ENCODE measurements at regions not wholly inside any gene's neighbourhood (a gene's known extent, or its start where the extent isn't known, plus 50 kb on each side); places are given as distances from the start of the nearest gene placed in this dataset.

- TF ChIP-seq, protein P1, sequence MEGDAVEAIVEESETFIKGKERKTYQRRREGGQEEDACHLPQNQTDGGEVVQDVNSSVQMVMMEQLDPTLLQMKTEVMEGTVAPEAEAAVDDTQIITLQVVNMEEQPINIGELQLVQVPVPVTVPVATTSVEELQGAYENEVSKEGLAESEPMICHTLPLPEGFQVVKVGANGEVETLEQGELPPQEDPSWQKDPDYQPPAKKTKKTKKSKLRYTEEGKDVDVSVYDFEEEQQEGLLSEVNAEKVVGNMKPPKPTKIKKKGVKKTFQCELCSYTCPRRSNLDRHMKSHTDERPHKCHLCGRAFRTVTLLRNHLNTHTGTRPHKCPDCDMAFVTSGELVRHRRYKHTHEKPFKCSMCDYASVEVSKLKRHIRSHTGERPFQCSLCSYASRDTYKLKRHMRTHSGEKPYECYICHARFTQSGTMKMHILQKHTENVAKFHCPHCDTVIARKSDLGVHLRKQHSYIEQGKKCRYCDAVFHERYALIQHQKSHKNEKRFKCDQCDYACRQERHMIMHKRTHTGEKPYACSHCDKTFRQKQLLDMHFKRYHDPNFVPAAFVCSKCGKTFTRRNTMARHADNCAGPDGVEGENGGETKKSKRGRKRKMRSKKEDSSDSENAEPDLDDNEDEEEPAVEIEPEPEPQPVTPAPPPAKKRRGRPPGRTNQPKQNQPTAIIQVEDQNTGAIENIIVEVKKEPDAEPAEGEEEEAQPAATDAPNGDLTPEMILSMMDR (IDR thresholded peaks at IDR 0.05; ENCODE audit: low read depth, low read length): no peak
- H3K9me3 ChIP-seq (ENCODE audit: control insufficient read depth, insufficient read depth, low read length): no peaks in the 10 kb centered on the region
- CTCF ChIA-PET: no interaction called here
- H3K4me3 ChIP-seq (ENCODE audit: low read depth, low read length): no peak overlapping the region
- POLR2A ChIA-PET: no interaction called here
- DNase-seq (ENCODE audit: low read depth, low spot score): no peak
- no peak overlapping the region for H3K27ac ChIP-seq (ENCODE audit: low read depth, low read length)
- no peaks in the 10 kb centered on the region for H3K27me3 ChIP-seq (ENCODE audit: control insufficient read depth, insufficient read depth, low read length)
Observed at GRCh38 chr14:37807722-37808121, 212.3 kb downstream of the TTC6 start.

DNA sequence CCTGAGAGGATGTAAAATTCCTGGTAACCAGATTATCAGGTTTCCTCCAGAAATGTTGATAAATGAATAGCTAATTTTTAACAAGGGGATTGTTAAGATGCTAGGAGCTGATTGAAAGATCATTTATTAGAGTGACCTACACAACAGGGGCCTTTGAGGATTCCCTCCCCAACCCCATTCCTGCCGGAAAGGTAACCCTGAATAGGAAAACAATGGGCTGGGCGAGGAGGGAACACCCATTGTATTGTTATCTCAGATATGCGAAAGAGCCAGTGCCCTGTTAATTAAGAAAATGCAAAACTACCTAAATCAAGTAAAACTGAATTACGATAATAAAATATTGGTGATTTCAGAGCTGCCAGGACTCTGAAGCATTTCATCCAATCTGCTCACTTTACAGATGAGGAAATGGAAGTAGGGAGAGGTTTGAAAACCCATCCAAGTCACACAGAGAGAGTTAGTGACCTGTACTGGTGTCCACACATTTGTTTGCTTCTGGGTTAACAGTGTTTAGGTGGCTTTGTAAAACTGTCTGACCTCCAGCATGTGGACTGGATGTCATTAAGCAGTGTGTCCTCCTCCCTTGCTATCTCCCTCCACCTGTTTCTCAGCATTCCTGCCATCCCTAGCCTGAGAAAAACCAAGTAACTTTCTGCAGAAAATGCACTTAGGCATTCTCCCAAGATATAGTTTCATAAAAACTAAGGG lies 214.8 kb downstream of the TTC6 start:
- Histone ChIP-seq H3K27ac (ENCODE audit: low read depth, low read length) (no peak overlapping the region), H3K4me3 (ENCODE audit: low read depth, low read length) (no peak overlapping the region), H3K9me3 (ENCODE audit: control insufficient read depth, insufficient read depth, low read length) (no peaks in the 10 kb centered on the region), H3K27me3 (ENCODE audit: control insufficient read depth, insufficient read depth, low read length) (no peaks in the 10 kb centered on the region)
- ChIA-PET CTCF (no interaction called here), POLR2A (no interaction called here)
- TF ChIP-seq, protein P1 (IDR thresholded peaks at IDR 0.05; ENCODE audit: low read depth, low read length): no peak
- DNase-seq (ENCODE audit: low read depth, low spot score): no peak

DNA sequence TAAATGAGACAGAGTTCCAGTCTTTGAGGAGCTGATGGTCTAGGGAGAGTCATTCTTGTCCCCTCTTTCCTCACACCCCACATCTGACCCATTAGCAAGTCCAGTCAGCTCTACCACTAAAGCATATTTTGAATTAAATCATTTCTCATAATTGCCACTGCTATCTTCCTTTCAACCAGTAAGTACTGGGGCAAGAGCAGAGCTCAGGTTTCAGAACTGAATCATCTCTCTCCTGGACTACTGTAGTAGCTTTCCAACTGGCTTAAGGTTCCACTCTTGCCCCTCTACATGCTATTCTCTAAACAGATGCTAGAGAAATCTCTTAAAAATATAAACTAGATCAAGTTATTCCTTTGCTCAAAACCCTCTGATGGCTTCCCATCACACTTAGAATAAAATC lies 218.3 kb downstream of the TTC6 start:
- Histone ChIP-seq H3K27ac (ENCODE audit: low read depth, low read length) (no peak overlapping the region), H3K9me3 (ENCODE audit: control insufficient read depth, insufficient read depth, low read length) (no peaks in the 10 kb centered on the region), H3K27me3 (ENCODE audit: control insufficient read depth, insufficient read depth, low read length) (no peaks in the 10 kb centered on the region), H3K4me3 (ENCODE audit: low read depth, low read length) (no peak overlapping the region)
- ChIA-PET POLR2A (no interaction called here), CTCF (interaction anchor here (1.0 kb wide), 1 partner anchor 61 kb away, joined by 4 read pairs; no protein-coding TSS in a partner anchor)
- TF ChIP-seq, protein P1 (IDR thresholded peaks at IDR 0.05; ENCODE audit: low read depth, low read length): no peak
- DNase-seq (ENCODE audit: low read depth, low spot score): no peak

GRCh38 chr14:37816135-37816534 lies 220.7 kb downstream of the TTC6 start:
- H3K4me3 ChIP-seq (ENCODE audit: low read depth, low read length): no peak overlapping the region
- TF ChIP-seq, protein P1 (IDR thresholded peaks at IDR 0.05; ENCODE audit: low read depth, low read length): no peak
- ChIA-PET POLR2A (no interaction called here), CTCF (interaction anchor here (0.5 to 0.7 kb wide), 3 partner anchors 333 to 1875 kb away, joined by 3 read pairs; no protein-coding TSS in a partner anchor)
- no peak for DNase-seq (ENCODE audit: low read depth, low spot score)
- H3K27me3 ChIP-seq (ENCODE audit: control insufficient read depth, insufficient read depth, low read length): no peaks in the 10 kb centered on the region
- H3K9me3 ChIP-seq (ENCODE audit: control insufficient read depth, insufficient read depth, low read length): no peaks in the 10 kb centered on the region
- H3K27ac ChIP-seq (ENCODE audit: low read depth, low read length): no peak overlapping the region

- no peak overlapping the region for H3K4me3 ChIP-seq (ENCODE audit: low read depth, low read length)
- no peak for DNase-seq (ENCODE audit: low read depth, low spot score)
- ChIA-PET POLR2A (no interaction called here), CTCF (no interaction called here)
- H3K9me3 ChIP-seq (ENCODE audit: control insufficient read depth, insufficient read depth, low read length): no peaks in the 10 kb centered on the region
- TF ChIP-seq, protein P1 (IDR thresholded peaks at IDR 0.05; ENCODE audit: low read depth, low read length): no peak
- no peak overlapping the region for H3K27ac ChIP-seq (ENCODE audit: low read depth, low read length)
- no peaks in the 10 kb centered on the region for H3K27me3 ChIP-seq (ENCODE audit: control insufficient read depth, insufficient read depth, low read length)
Observed at GRCh38 chr14:37816743-37817295, 221.4 kb downstream of the TTC6 start.

Data from AG04450 (cell line).